ENCODE measurements at regions not wholly inside any gene's neighbourhood (a gene's known extent, or its start where the extent isn't known, plus 50 kb on each side); places are given as distances from the start of the nearest gene placed in this dataset.

DNA sequence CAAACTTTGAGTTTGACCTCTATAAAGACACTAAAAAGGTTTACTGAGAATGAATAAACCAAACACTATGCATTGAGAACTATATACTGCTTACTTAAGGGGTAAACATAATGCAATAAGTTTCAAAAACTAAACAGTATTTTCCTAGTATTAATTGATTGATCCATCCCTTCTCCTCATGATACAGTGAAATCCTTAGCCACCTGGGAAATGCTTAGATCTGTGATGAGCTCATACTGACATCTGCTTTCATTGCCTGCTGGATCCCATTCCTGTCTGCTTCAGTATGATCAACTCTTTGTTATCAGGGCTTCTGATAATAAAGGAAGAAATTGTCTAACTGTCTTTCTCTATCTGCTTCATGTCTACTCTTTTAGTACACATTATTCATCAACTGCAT is 74.9 kb upstream of the UBE2E3 start:
- Histone ChIP-seq H3K27ac (no peak overlapping the region), H3K27me3 (no peaks in the 10 kb centered on the region), H3K9me3 (ENCODE audit: low read depth) (no peaks in the 10 kb centered on the region), H3K4me1 (ENCODE audit: low read depth) (peaks cover 7% of the 10 kb centered on the region), H3K4me3 (no peak overlapping the region), H3K36me3 (no peaks in the 10 kb centered on the region)
- DNase-seq (ENCODE audit: low read depth in 1 of 2, low spot score in 1 of 2): no peak
- TF ChIP-seq, protein P1, sequence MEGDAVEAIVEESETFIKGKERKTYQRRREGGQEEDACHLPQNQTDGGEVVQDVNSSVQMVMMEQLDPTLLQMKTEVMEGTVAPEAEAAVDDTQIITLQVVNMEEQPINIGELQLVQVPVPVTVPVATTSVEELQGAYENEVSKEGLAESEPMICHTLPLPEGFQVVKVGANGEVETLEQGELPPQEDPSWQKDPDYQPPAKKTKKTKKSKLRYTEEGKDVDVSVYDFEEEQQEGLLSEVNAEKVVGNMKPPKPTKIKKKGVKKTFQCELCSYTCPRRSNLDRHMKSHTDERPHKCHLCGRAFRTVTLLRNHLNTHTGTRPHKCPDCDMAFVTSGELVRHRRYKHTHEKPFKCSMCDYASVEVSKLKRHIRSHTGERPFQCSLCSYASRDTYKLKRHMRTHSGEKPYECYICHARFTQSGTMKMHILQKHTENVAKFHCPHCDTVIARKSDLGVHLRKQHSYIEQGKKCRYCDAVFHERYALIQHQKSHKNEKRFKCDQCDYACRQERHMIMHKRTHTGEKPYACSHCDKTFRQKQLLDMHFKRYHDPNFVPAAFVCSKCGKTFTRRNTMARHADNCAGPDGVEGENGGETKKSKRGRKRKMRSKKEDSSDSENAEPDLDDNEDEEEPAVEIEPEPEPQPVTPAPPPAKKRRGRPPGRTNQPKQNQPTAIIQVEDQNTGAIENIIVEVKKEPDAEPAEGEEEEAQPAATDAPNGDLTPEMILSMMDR (IDR thresholded peaks at IDR 0.05; ENCODE audit: low read depth, low read length): no peak

DNA sequence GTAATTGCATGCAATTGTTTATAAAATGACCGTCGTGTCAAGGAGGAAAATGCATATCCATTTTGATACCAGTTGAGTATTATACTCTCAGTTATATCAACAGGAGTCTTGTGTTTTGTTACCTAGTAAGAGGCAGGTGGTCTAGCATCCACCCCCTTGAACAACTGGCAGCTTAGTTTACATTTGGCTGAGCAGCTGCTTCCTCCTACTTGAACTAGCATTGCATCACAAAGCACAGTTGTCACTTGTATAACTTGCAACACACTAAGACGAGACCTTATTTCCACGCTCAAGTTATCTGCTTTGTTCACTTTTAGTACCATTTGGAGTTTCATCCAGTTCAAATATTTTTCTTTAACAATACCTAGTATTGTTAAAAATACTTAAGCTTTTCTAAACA is 75.4 kb upstream of the UBE2E3 start:
- H3K36me3 ChIP-seq: no peaks in the 10 kb centered on the region
- no peak overlapping the region for H3K4me3 ChIP-seq
- TF ChIP-seq, protein P1 (IDR thresholded peaks at IDR 0.05; ENCODE audit: low read depth, low read length): no peak
- H3K27me3 ChIP-seq: no peaks in the 10 kb centered on the region
- no peaks in the 10 kb centered on the region for H3K9me3 ChIP-seq (ENCODE audit: low read depth)
- no peak overlapping the region for H3K27ac ChIP-seq
- peak in 1 of 2 donors; percentile 13 for DNase-seq (ENCODE audit: low read depth in 1 of 2, low spot score in 1 of 2)
- H3K4me1 ChIP-seq (ENCODE audit: low read depth): peaks cover 7% of the 10 kb centered on the region

DNA sequence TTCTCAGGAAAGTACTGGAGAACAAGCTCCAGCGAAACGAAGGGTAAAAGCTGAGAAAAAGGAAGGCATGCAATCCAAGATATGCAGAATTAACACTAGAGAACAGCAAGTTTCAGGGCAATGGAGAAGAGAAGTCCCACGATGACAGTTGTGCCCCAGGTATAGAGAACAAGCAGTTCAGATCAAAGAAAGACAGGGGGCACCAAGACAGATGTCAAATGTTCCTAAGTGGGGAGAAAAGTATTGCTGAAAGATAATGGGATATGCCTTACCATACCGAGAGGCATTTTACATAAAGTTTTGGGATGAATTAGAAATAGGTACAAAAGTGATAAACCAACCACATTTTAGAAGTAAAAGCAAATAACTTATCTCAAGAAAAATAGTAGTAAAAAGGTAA is 79.1 kb upstream of the UBE2E3 start:
- no peak for DNase-seq (ENCODE audit: low read depth in 1 of 2, low spot score in 1 of 2)
- TF ChIP-seq, protein P1 (IDR thresholded peaks at IDR 0.05; ENCODE audit: low read depth, low read length): no peak
- peaks cover 7% of the 10 kb centered on the region for H3K4me1 ChIP-seq (ENCODE audit: low read depth)
- H3K4me3 ChIP-seq: no peak overlapping the region
- H3K9me3 ChIP-seq (ENCODE audit: low read depth): no peaks in the 10 kb centered on the region
- H3K36me3 ChIP-seq: no peaks in the 10 kb centered on the region
- H3K27me3 ChIP-seq: no peaks in the 10 kb centered on the region
- H3K27ac ChIP-seq: no peak overlapping the region

DNA sequence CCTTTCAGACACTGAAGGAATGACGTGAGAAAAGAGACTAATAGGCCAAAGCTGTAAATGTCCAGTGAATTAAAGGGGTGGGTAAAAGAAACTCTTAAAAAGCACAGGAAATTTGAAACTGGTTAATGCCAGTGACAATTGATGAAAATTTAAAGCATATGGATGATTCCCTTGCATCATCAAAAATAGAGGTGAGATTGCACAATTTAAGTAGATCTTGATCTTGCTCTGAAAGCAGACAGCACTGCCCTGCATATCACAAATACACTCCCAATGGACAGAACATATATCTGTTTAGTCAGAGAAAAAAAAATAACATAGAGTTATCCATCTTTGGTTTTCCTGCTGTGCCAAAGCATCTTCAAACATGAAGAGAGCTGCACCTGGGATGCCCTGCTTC is 86.7 kb upstream of the UBE2E3 start:
- Histone ChIP-seq H3K27ac (no peak overlapping the region), H3K9me3 (ENCODE audit: low read depth) (no peaks in the 10 kb centered on the region), H3K36me3 (no peaks in the 10 kb centered on the region), H3K4me1 (ENCODE audit: low read depth) (no peaks in the 10 kb centered on the region), H3K4me3 (no peak overlapping the region), H3K27me3 (no peaks in the 10 kb centered on the region)
- no peak for DNase-seq (ENCODE audit: low read depth in 1 of 2, low spot score in 1 of 2)
- TF ChIP-seq, protein P1 (IDR thresholded peaks at IDR 0.05; ENCODE audit: low read depth, low read length): no peak

DNA sequence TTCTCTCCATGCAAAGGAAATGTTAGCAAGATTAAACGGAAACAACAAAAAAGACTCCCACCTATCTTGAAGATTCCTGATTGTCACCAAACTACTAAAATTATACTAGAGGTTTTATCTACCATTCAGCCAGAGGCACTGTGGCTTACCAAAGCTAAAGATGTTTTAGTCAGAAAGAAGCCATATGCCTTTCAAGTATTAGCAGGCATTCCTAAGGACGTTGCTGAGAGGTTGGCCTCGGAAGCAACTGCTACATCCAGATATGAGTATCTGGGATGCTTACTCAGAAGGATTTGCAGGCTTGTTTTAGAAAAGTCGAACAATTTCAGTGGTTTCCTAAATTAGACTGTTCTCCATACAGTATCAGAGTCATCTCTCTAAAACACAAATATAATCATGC is 88.3 kb upstream of the UBE2E3 start:
- Histone ChIP-seq H3K27me3 (no peaks in the 10 kb centered on the region), H3K36me3 (no peaks in the 10 kb centered on the region), H3K27ac (no peak overlapping the region), H3K4me3 (no peak overlapping the region), H3K4me1 (ENCODE audit: low read depth) (no peaks in the 10 kb centered on the region), H3K9me3 (ENCODE audit: low read depth) (no peaks in the 10 kb centered on the region)
- TF ChIP-seq, protein P1 (IDR thresholded peaks at IDR 0.05; ENCODE audit: low read depth, low read length): no peak
- DNase-seq (ENCODE audit: low read depth in 1 of 2, low spot score in 1 of 2): no peak

DNA sequence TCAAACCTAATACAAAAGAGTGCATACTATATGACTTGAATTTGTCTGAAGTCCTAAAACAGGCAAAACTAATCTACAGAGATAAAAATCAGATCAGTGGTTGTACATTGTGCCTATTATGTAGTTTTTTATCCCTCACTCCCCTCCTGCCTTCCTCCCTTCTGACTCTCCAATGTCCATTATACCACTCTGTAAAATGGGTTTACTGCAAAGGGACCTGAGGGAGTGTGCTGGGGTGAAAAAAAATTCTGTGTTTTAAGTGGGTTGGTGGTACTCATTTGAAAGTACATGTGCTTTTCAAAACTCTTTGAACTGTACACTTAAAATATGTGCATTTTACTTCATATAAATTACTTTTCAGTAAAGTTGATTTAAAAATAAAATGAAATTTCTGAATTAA is 89.0 kb upstream of the UBE2E3 start:
- H3K36me3 ChIP-seq: no peaks in the 10 kb centered on the region
- H3K4me3 ChIP-seq: no peak overlapping the region
- DNase-seq (ENCODE audit: low read depth in 1 of 2, low spot score in 1 of 2): no peak
- H3K27ac ChIP-seq: no peak overlapping the region
- H3K27me3 ChIP-seq: no peaks in the 10 kb centered on the region
- no peaks in the 10 kb centered on the region for H3K4me1 ChIP-seq (ENCODE audit: low read depth)
- TF ChIP-seq, protein P1 (IDR thresholded peaks at IDR 0.05; ENCODE audit: low read depth, low read length): no peak
- H3K9me3 ChIP-seq (ENCODE audit: low read depth): no peaks in the 10 kb centered on the region
